ENCODE measurements at regions not wholly inside any gene's neighbourhood (a gene's known extent, or its start where the extent isn't known, plus 50 kb on each side); places are given as distances from the start of the nearest gene placed in this dataset.

GRCh38 chr20:39904476-39905112, 784.4 kb downstream of the MAFB start:
- DNase-seq (ENCODE audit: low spot score) = no peak

GRCh38 chr20:39903806-39904465, 785.1 kb downstream of the MAFB start:
- no peak for DNase-seq (ENCODE audit: low spot score)

- DNase-seq (ENCODE audit: low spot score) = no peak
Measured at GRCh38 chr20:39899881-39900280, 789.2 kb downstream of the MAFB start.

GRCh38 chr20:39898467-39898852, 790.6 kb downstream of the MAFB start:
- no peak for DNase-seq (ENCODE audit: low spot score)

GRCh38 chr20:39897781-39898466, 791.1 kb downstream of the MAFB start:
- no peak for DNase-seq (ENCODE audit: low spot score)

GRCh38 chr20:39897058-39897457, 792.0 kb downstream of the MAFB start:
- no peak for DNase-seq (ENCODE audit: low spot score)

GRCh38 chr20:39894067-39894466, 795.0 kb downstream of the MAFB start:
- no peak for DNase-seq (ENCODE audit: low spot score)

- DNase-seq (ENCODE audit: low spot score) = no peak
Measured at GRCh38 chr20:39893003-39893685, 795.9 kb downstream of the MAFB start.

- DNase-seq (ENCODE audit: low spot score) = no peak
Measured at GRCh38 chr20:39890697-39891096, 798.3 kb downstream of the MAFB start.

- DNase-seq (ENCODE audit: low spot score) = no peak
Measured at GRCh38 chr20:39888310-39888709, 800.7 kb downstream of the MAFB start.

GRCh38 chr20:39886650-39887190, 802.3 kb downstream of the MAFB start:
- DNase-seq (ENCODE audit: low spot score) = no peak

GRCh38 chr20:39885975-39886649, 802.9 kb downstream of the MAFB start:
- no peak for DNase-seq (ENCODE audit: low spot score)

- no peak for DNase-seq (ENCODE audit: low spot score)
Measured at GRCh38 chr20:39882806-39883205, 806.2 kb downstream of the MAFB start.

GRCh38 chr20:39880890-39881289, 808.1 kb downstream of the MAFB start:
- no peak for DNase-seq (ENCODE audit: low spot score)

GRCh38 chr20:39879296-39879695, 809.7 kb downstream of the MAFB start:
- DNase-seq (ENCODE audit: low spot score) = no peak

GRCh38 chr20:39878809-39879208, 810.2 kb downstream of the MAFB start:
- no peak for DNase-seq (ENCODE audit: low spot score)

- no peak for DNase-seq (ENCODE audit: low spot score)
Measured at GRCh38 chr20:39878320-39878719, 810.7 kb downstream of the MAFB start.

GRCh38 chr20:39877788-39878187, 811.2 kb downstream of the MAFB start:
- no peak for DNase-seq (ENCODE audit: low spot score)

- no peak for DNase-seq (ENCODE audit: low spot score)
Measured at GRCh38 chr20:39876976-39877635, 811.9 kb downstream of the MAFB start.

GRCh38 chr20:39875492-39876110, 813.4 kb downstream of the MAFB start:
- no peak for DNase-seq (ENCODE audit: low spot score)
